Activated T-cell treated with anti-CD3 and anti-CD28 coated beads, Interleukin-2, amount 50 U/mL, for 48 hours (primary cell): ENCODE measurements at regions not wholly inside any gene's neighbourhood (a gene's known extent, or its start where the extent isn't known, plus 50 kb on each side); places are given as distances from the start of the nearest gene placed in this dataset.

ENCODE experiments used
- DNase-seq, 2 experiments: peaks; one replicate each; pipeline ENCODE4 v3.0.0-alpha.2; 2020

DNA sequence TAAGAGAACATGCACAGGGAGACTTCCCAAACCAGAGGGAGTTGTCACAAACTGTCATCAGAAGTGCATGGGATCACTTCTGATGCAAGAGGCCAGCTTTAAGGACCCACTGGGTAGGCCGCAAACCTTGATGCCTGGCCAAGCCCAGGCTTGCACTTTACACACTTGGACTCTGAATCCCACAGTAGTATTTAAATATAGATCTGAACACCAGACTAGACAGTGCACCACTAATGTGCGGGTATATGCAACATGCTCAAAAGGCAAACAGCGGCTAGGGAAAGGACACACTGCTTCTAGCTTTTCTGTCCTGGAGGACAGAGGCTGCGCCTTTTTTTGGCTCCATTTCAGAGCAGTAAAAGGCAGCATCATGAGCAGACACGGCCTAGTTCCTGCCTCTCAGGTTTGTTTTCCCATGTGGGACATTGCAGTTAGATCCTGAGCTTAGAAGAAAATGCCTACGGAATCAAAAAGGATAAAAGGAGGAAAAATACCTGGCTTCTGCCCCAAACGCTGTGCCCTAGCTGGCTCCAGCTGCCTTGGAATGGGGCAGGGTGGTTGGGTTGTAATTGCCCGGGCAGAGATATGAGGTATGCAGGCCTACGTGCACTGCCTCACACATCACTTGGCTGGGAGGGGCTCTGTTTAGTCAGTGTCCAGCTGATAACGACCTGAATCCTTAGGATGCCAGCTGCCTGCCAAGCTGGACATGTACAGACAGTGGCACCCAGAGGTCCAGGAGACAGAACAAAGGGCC is 84.5 kb upstream of the EGLN3 start:
- DNase-seq = no peak

DNA sequence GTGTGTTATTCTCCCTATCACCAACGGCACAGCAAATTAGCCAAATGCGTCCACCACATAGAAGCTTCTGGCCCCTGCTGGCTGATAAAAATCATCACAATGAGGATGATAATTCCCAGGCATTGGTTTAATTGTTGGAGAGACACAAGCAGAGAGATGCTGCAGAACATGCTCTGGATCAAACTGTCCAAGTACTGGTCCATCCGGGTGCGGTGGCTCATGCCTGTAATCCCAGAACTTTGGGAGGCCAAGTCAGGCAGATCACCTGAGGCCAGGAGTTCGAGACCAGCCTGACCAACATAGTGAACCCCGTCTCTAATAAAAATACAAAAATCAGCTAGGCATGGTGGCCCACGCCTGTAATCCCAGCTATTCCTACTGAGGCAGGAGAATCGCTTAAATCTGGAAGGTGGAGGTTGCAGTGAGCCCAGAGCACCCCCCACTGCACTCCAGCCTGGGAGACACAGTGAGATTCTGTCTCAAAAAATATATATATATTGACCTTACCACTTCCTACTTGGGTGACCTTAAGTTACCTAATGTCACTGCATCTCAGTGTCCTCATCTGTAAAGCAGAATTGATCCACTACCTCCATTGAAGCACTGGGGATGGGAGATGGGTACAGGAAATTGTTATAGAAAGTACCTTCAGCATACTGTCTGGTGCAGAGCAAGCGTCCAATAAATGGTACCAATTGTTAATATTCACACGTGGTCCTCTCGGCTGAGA is 83.7 kb upstream of the EGLN3 start:
- no peak for DNase-seq

DNA sequence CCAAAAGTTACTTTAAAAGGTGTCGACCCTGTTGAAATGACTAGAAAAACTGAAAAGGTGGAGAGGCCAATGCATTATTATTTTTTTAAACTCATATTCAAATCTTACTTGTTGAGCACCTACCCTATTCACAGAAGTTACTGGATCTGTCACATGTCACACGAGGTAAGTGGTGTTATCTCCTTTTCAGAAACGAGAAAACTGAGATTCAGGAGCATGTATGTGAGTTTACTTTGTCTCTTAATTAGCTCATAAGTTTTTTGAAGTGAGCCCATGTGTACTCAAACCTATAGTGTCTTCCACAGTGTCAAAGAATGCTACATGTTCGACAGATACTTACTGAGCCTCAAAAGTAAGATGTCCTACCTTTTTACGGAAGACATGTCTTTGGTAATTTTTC is 81.8 kb upstream of the EGLN3 start:
- no peak for DNase-seq

DNA sequence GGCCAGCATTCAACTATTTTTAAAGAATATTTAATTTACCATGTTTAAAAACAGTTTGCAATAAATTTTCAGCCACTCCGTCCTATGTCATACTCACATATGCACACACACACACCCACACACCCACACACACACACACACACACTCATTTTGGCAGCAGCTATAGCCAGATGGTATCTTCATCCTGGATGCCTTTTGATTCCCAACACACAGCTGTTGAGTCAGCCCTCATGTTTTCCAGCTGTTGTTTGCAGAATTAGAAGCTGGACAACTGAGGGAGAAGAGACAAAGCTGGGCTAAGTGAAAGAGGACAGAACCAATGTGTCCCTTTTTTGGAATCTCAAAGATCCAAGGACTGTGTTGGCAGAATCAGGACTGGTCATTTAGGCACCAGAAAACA is 80.0 kb upstream of the EGLN3 start:
- no peak for DNase-seq

DNA sequence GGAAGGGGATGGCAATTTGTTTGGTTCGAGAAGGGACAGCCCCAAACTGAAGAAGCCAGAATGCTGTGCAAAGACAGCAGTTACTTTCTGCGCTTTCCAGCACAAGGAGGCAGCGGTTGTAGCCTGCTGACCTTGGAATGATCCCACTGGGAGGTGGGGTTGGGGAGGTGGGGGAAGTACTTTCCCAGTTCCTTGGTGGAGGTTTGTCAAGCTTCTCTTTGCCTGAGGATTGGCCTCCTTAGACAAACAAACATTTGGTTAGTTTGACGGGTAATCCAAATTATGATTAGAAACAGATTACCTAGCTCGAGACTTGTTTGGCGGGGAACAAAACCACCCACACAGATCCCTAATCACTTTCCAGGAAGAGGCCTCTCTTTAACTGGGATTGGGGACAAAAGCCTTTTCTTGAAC is 79.1 kb upstream of the EGLN3 start:
- no peak for DNase-seq

DNA sequence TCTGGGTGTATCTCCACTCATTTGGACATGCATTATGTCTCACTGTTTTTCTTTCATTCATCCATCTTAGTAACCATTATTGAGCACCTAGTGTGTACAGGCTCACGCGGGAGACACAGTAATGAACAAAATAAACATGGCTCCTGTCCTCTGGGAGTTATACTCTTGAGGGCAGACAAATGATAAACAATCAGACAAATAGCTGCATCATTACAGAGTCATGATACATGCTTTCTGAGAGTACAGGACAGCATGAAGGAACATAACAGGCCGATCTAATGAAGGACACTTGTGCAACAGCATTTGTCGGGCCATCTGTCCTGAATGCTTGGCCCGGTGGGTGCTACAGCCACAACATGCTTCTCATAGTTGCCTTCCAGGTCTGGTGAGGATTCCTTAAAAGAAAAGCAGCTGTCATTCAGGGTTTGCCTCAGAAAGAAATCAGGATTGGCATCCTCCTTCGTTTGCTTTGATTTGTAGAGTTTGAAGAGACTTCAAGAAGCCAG is 77.2 kb upstream of the EGLN3 start:
- no peak for DNase-seq

DNA sequence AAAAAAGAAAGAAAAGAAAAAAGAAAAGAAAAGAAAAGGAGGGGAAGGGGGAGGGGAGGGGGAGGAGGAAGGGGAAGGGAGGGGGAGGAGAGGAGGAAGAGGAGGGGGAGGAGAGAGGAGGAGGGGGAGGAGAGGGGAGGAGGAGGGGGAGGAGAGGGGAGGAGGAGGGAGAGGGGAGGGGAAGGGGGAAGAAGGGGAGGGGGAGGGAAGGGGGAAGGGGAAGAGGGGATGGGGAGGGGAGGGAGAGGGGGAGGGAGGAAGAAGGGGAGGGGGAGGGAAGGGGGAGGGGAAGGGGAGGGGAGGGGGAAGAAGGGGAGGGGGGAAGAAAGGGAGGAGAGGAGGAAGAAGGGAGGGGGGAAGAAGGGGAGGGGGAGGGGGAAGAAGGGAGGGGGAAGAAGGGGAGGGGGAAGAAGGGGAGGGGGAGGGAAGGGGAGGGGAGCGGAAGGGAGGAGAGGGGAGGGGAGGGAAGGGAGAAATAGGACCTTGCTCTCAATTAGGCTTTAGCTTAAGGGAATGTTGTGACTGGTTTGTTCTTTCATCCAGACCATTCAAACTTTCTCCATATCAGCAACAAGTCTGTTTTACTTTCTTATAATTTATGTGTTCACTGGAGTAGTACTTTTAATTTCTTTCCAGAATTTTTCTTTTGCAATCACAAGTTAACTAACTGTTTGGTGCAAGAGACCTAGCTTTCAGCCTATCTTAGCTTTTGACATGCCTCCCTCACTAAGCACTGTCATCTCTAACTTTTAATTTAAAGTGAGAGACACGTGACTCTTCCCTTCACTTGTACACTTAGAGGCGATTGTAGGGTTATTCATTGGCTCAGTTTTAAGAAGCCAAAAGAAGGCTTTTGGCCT is 76.5 kb upstream of the EGLN3 start:
- DNase-seq = no peak

DNA sequence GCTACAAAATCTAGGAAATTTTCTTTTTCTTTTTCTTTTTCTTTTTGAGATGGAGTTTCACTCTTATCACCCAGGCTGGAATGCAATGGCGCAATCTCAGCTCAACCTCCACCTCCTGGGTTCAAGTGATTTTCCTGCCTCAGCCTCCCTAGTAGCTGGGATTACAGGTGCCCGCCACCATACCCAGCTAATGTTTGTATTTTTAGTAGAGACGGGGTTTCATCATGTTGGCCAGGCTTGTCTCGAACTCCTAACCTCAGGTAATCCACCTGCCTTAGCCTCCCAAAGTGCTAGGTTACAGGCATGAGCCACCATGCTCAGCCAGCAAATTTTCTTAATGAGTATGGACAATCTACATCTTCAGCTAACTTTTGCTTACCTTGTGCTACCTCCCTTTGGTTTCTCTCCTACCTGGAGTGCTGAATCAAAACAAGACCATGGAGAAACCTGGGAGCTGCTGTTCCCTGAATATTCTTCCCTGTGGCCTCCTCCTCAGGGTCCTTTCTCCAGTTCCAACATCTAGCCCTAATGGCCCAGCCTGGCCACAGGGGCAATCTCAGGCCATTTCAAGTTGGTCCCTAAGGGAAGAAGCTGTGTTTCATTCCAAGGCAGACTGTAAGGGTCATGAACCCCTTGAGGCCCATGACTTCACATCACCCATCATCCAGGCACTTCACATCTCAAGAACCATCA is 74.6 kb upstream of the EGLN3 start:
- DNase-seq = no peak

DNA sequence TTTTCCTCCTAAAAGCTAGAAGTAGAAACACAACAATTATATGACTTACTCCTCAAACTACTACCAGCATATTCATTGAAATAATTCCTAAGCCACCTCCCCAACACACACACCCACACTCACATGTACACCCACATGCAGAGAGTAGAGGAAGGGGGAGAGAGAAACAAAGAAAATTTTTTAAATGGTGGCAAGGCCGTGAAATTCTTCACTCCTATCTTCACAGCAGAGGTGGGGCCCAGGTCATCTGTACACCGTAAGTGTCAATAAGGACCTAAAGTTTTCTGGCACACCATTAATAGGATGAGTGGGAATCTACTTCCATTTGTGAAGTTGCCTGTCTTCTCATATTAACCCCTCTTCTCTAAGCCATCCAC is 73.9 kb upstream of the EGLN3 start:
- DNase-seq = no peak

DNA sequence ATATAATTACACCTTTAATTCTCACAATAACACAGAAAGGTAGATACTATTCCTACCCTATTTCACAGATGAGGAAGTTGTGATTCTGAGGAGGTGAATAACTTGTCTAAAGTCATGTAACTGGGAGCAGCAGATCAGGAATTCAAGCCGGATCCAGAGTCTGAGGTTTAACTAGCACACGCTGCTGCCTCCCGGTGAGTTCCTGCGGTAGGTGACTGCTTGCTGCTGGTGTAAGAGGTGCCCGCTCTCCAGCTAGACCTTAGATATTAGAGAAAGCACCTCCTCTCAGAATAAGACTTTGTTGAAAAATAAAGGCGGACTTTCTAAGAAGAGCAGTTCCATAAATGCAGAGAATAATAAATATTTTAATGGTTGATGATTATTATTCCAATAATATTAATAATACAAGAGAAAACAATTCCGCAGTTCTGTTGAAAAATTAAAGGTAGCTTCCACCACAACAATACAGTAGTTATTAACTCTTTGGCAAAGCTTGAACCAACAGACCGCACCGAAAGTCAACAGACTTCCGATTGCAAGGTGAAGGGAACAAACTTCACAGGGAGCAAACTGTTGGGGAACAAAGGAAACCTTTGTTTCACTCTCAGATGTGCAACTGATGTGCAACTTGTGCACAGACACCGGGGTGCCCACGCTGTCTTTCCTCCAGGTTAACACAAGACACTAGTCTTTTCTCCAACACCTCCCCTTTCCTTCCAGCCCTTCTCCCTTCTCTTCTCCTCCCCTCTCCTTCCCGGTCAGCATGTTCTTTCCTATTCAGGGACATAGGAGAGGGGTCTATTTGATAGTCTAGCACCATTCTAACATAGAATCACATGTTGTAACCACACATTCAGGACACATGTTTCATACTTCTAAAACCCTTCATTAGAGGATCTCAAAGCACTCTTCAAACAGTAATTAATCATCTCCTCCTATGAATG is 73.2 kb upstream of the EGLN3 start:
- no peak for DNase-seq

DNA sequence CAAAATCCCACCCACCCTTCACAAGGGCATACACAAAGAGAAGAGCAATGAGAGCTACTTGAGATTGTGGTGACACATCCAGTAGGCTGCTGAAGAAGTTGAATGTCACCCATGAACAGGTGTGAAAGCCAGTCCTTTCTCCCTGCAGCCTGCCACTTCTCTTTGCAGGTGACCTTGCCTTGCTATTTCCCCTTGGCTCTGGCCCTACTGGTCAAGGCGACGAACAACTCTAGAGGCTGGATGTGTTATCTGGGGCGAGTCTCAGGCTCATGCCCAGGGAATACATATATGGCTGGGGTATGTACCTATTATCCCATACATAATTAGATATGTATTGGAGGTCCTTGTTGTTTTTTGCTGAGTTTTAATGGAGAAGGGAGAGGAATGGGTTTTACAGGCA is 70.2 kb upstream of the EGLN3 start:
- no peak for DNase-seq

DNA sequence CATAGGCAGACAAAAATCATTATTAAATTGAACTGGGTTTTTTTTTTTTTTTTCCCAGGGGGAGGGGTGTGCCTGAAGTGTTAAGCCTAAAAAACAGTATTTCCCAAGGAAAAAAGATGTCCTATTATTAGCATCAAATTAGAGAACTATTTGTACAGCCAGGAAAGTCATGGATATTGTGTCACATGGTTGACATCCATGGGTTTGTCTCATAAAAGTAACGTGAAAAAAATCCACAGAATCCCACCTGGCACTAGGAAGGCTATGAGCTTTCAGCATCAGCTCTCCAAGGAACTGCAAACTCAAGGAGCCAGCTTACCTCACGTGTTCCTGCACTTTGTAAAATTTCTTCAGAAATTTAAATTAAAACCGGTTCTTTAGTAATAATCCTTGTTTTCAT is 69.1 kb upstream of the EGLN3 start:
- DNase-seq = no peak

DNA sequence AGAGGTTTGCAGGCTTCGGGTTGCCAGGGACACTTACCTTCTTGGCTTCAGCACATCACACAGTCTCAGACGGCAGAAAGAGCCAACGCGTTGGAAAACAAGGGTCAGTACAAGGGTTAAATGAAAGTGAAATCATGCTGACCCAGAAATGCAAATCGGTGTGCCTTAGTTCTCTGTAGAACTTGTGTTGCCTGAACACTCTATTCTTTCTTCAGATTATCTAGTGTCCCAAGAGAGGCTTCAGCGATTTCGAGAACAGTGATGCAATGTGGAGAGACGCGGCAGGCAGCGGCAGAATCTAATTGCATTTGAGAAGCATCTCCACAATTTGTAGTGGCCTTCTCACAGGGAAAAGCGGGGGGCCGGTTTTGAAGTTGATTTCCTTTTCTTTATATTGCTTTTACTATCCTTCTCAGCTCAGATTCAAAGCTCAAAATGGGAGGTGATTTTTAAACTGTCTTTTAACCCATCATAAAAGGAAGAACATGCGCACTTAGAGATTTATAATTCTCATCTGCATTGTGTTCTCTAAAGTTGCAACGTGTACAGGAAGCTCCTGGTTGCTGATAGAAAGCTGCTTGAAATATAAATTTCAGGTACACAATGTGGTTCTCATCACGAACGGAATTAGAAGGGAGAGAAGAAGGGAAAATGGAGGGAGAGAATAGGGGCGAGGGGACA is 67.8 kb upstream of the EGLN3 start:
- no peak for DNase-seq

DNA sequence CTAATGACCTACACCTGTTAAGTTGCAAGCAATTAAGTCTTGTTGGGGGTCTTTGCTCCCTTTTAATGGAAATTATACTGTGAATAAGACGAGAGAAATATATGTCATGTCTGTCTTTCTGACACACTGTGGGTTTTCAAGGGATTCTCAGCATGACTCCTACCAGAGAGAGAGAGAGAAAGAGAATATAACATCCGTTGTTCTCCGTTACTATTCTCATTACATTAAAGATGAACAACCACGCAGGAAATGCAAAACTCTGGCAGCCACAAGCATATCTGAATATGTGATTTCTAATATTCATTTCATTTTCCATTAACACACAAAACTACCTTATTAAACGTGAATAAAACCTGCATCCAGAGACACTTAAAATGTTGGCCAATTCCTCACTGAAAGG is 67.3 kb upstream of the EGLN3 start:
- no peak for DNase-seq

DNA sequence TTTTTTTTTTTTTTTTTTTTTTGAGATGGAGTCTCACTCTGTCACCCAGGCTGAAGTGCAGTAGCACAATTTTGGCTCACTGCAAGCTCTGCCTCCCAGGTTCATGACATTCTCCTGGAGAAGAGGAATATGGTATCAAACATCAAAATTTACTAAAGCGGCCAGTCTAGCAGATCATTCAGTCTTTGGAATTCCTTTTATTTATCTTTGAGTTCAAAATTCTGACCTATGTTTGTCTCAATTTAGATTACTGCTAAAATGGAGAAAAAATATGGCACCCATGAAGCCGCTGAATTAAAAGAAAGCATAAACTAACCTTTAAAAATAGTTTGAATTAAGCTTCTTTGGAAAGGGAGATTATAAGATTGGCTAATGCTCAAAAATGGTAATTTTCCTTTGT is 64.5 kb upstream of the EGLN3 start:
- no peak for DNase-seq

DNA sequence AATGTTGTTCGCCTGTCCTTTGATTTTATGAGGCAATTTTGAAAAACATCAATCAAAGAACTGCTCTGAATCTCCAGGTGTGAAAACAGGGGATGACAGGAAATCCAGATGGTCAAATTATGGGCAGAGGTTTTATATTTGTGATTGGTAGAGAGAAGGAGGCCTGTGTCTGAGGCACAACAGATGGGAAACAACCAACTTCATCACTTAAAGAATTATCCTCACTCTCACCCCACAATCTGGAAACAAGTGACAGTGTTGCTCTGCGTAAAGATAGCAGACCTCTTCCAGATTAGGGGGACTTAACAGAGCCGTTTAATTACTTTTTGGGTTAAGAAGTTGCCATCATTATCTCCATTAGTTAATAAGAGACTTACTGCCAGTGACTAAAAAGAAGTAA is 64.1 kb upstream of the EGLN3 start:
- DNase-seq = no peak

DNA sequence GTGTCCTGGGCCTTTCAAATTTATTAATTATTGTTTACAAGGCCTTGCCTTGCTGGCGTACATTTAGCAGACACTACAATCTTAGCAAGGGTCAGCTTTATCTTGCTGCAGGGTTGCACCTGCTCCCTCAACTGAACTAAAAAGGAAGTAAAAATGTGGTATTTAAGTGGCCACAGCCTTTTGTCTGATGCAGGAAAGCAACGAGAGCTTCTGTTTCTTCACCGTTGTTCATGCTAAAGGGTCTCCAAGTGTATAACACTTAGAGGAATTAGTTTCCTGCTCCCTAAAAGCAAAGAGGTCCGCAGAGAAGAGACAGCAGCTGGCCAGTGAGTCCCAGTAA is 62.8 kb upstream of the EGLN3 start:
- DNase-seq = no peak

DNA sequence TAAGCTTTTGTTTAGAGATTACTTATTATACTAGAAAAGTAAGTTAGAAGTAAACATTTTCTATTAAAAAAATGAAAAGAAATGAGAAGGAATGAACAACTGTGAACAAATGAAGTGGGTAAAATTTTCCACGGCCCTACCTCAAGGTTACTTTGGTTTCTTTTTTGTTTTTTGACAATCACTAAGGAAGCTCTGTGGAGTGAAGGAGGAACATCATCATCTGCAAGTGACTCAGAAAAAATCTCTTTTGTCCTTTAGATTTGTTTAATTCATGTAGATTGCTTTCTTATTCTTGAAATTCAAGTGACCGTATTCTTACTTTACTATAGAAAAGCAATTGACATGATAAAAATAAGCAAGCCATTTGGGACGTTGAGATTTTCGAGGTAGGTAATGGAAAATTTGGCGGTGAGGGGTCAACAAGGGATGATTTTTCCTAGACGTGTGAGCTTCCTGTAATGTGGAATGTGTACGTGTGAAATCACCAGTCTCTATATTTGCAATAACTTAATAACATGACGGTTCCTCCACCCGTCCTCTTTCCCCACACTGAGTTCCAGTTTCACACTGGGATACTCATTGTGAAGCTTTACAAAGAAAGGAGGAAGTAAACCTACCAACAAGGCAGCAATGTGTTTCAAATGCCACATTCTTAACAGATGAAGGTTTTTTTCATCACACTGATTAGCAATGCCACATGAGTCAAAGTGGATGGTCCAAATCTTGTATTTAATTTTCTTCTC is 62.3 kb upstream of the EGLN3 start:
- no peak for DNase-seq

DNA sequence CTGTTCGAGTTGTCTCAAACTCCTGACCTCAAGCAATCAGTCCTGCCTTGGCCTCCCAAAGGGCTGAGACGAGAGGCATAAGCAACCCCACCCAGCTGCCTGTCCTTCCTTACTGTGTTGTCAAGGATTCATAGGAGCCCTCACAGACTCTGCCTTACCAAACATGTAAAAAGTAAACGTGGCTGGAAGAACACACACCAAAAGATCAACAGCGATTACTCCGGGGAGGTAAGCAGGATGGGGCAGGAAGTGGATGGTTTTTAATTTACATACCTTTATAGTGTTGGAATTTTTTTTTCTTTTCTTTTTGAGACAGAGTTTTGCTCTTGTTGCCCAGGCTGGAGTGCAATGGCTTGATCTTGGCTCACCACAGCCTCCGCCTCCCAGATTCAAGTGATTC is 61.5 kb upstream of the EGLN3 start:
- DNase-seq = no peak

DNA sequence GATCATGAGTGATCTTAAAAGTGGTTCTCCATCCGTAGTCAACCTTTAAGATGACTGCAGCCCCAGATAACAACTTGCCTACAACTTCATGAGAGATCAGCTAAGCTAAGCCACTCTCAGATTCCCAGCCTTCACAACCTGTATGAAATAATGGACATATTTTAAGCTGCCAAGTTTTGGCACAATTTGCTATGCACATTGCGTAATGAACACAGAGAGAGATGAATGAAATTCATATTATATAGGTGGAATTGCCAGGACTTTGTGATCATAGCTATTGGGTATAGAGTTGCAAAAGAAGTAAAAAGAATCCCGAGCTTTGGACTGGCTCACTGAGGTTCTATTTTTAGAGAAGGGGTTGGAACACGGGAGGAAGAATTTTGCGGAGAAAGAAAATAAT is 59.1 kb upstream of the EGLN3 start:
- DNase-seq = no peak

DNA sequence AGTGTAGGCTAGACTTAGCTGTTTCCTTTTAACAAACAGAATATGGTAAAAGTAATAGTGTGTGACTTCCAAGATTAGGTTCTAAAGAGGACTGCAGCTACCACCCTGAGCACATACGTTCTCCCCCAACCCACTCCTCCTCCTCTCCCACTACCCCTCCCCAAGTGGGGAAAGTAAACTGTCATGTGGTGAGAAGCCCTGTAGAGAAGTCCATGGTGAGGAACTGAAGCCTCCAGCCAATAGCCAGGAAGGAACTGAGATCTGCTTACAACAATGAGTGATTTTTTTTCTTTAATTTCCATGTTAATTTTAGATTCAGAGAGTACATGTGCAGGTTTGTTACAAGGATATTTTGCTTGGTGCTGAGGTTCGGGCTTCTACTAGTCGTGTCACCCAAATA is 57.0 kb upstream of the EGLN3 start:
- no peak for DNase-seq
